Right atrium auricular region (tissue), 2 donors: ENCODE measurements at regions not wholly inside any gene's neighbourhood (a gene's known extent, or its start where the extent isn't known, plus 50 kb on each side); places are given as distances from the start of the nearest gene placed in this dataset.
"Not testable (repeated sequence)": the region's sequence is repeated elsewhere in the genome, so short reads cannot be mapped to it uniquely, and the experiment has no call there.

Experiments
- DNase-seq: peaks from one replicate; pipeline ENCODE4 v3.0.0-alpha.2; 2019; ENCODE audit warnings: low spot score
- H3K27ac ChIP-seq, 2 donors: fragments of 200-600 bp; sonication (generic); 1 replicate in 1 of 2; 2 replicates in 1 of 2; pipeline ENCODE4 v1.5.1; 2016 to 2019
- H3K27me3 ChIP-seq, 2 donors: fragments of 200-600 bp; sonication (generic); one replicate each; pipeline versions ENCODE4 v1.5.1 to v1.6.0; 2017 to 2019
- H3K36me3 ChIP-seq: fragments of 200-600 bp; sonication (generic); one replicate; pipeline ENCODE4 v1.5.1; 2016
- H3K4me1 ChIP-seq, 2 donors: fragments of 200-600 bp; sonication (generic); one replicate each; pipeline versions ENCODE4 v1.5.1 to v1.6.0; 2017 to 2019
- H3K4me3 ChIP-seq, 2 donors: fragments of 200-600 bp; sonication (generic); 1 replicate in 1 of 2; 2 replicates in 1 of 2; pipeline ENCODE4 v1.5.1; 2017 to 2019; ENCODE audit warnings: mild to moderate bottlenecking in 1 of 2, moderate library complexity in 1 of 2
- H3K9me3 ChIP-seq, 2 donors: fragments of 200-600 bp; sonication (generic); one replicate each; pipeline ENCODE4 v1.5.1; 2019
- CTCF ChIP-seq, 2 donors: fragments of 200-600 bp; sonication (generic); IDR thresholded peaks; one replicate each; pipeline ENCODE4 v1.5.1; 2019; ENCODE audit warnings: antibody characterized with exemption in 2 of 2

- H3K4me1 ChIP-seq, result no peaks in the 10 kb centered on the region
- H3K9me3 ChIP-seq, result no peaks in the 10 kb centered on the region
- TF ChIP-seq CTCF (IDR thresholded peaks at IDR 0.05), result no peak
- H3K27ac ChIP-seq, result no peak overlapping the region
- H3K4me3 ChIP-seq, result no peak overlapping the region
- no peaks in the 10 kb centered on the region for H3K36me3 ChIP-seq
- DNase-seq, result no peak
- H3K27me3 ChIP-seq, result no peaks in the 10 kb centered on the region
These were observed 147.6 kb upstream of the BARHL2 start for GRCh38 chr1:90864681-90865080.

DNA sequence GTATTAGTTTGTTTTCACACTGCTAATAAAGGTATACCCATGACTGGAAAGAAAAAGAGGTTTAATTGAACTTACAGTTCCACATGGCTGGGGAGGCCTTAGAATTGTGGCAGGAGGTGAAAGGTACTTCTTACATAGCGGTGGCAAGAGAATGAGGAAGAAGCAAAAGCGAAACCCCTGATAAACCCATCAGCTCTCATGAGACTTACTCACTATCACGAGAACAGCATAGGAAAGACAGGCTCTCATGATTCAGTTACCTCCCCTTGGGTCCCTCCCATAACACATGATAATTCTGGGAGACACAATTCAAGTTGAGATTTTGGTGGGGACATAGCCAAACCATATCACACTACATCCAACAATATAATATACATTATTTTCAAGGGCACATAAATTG, 145.7 kb upstream of the BARHL2 start:
- no peak for DNase-seq
- no peak for TF ChIP-seq CTCF (IDR thresholded peaks at IDR 0.05)
- H3K36me3 ChIP-seq, result no peaks in the 10 kb centered on the region
- H3K27me3 ChIP-seq, result no peaks in the 10 kb centered on the region
- no peak overlapping the region for H3K4me3 ChIP-seq
- H3K27ac ChIP-seq, result no peak overlapping the region
- H3K9me3 ChIP-seq, result no peaks in the 10 kb centered on the region
- H3K4me1 ChIP-seq, result no peaks in the 10 kb centered on the region

GRCh38 chr1:90861421-90861820, 144.3 kb upstream of the BARHL2 start:
- DNase-seq, H3K4me1 ChIP-seq, H3K9me3 ChIP-seq, H3K27me3 ChIP-seq, H3K36me3 ChIP-seq, H3K4me3 ChIP-seq, H3K27ac ChIP-seq: not testable (repeated sequence)

DNA sequence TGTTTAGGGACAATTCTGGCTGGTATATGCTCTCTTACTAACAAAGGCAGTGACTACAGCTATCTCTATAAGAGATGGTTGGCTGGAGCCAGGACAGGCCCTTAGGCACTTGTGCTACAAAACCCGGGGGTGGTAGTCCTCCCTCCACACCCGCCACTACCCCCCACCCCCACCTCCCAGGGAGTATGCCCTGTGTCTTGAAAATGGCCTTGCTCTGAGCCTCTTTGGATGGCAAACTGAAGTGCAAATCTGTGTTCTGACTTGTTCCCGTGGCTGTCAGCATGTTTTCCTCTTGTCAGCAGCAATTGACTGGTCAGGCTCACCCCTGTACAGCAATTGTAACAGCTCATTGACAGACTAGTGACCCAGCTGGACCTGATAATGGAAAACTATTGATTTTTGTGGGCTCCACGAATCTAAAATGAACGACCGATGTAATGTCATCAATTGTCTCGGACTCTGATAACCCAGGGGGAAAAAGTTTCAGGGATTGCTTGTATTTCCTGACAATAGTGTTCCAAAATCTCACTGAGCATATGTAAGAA, 139.4 kb upstream of the BARHL2 start:
- H3K9me3 ChIP-seq, result no peaks in the 10 kb centered on the region
- H3K27me3 ChIP-seq, result no peaks in the 10 kb centered on the region
- H3K36me3 ChIP-seq, result no peaks in the 10 kb centered on the region
- TF ChIP-seq CTCF (IDR thresholded peaks at IDR 0.05), result no peak
- no peak overlapping the region for H3K4me3 ChIP-seq
- H3K27ac ChIP-seq, result no peak overlapping the region
- no peak for DNase-seq
- no peaks in the 10 kb centered on the region for H3K4me1 ChIP-seq

DNA sequence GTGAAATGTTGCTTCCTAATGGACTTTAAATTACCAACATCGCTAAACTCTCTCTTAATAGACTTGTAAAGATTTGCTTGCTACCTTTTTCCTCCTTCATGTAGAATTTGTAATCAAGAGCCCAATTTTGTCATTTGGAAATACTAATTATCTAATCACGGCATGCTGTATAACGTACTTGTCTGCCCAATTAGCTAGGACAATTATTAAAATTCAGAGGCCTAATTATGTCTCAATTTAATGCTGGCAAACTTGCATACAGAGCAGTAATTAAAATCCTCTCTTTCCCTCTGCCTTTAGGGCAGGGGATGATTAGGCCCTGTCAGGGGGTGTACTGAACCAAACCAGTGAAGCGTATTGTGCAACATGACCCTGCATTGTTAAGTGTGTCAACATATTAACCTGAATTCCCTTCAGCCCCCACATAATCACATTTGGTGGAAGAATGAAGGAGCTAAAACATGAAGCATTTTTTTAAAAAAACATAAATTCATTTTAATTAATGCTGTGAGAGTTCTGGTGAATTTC, 137.4 kb upstream of the BARHL2 start:
- H3K9me3 ChIP-seq, result no peaks in the 10 kb centered on the region

GRCh38 chr1:90851711-90852050, 134.6 kb upstream of the BARHL2 start:
- no peak for DNase-seq
- no peaks in the 10 kb centered on the region for H3K4me1 ChIP-seq
- no peaks in the 10 kb centered on the region for H3K9me3 ChIP-seq
- no peaks in the 10 kb centered on the region for H3K27me3 ChIP-seq
- H3K4me3 ChIP-seq, result peak overlapping the region; percentile 60 to 89
- no peak overlapping the region for H3K27ac ChIP-seq
- TF ChIP-seq CTCF (IDR thresholded peaks at IDR 0.05), result no peak
- no peaks in the 10 kb centered on the region for H3K36me3 ChIP-seq

More for the DNA sequence above, 137.4 kb upstream of the BARHL2 start:
- no peaks in the 10 kb centered on the region for H3K27me3 ChIP-seq
- no peaks in the 10 kb centered on the region for H3K4me1 ChIP-seq
- DNase-seq, result no peak
- TF ChIP-seq CTCF (IDR thresholded peaks at IDR 0.05), result no peak
- H3K27ac ChIP-seq, result no peak overlapping the region
- H3K36me3 ChIP-seq, result no peaks in the 10 kb centered on the region
- H3K4me3 ChIP-seq, result no peak overlapping the region
